ENCODE measurements at regions not wholly inside any gene's neighbourhood (a gene's known extent, or its start where the extent isn't known, plus 50 kb on each side); places are given as distances from the start of the nearest gene placed in this dataset.

- TF ChIP-seq, protein P1, sequence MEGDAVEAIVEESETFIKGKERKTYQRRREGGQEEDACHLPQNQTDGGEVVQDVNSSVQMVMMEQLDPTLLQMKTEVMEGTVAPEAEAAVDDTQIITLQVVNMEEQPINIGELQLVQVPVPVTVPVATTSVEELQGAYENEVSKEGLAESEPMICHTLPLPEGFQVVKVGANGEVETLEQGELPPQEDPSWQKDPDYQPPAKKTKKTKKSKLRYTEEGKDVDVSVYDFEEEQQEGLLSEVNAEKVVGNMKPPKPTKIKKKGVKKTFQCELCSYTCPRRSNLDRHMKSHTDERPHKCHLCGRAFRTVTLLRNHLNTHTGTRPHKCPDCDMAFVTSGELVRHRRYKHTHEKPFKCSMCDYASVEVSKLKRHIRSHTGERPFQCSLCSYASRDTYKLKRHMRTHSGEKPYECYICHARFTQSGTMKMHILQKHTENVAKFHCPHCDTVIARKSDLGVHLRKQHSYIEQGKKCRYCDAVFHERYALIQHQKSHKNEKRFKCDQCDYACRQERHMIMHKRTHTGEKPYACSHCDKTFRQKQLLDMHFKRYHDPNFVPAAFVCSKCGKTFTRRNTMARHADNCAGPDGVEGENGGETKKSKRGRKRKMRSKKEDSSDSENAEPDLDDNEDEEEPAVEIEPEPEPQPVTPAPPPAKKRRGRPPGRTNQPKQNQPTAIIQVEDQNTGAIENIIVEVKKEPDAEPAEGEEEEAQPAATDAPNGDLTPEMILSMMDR (IDR thresholded peaks at IDR 0.05 in 2 of 3, conservative IDR thresholded peaks at IDR 0.05 in 1 of 3; ENCODE audit: insufficient read depth in 2 of 3, low read depth in 1 of 3, low read length in 3 of 3), result no peak
- no peak for TF ChIP-seq U2AF2 (optimal IDR thresholded peaks at IDR 0.05; ENCODE audit: low read depth, low read length)
- no peak for TF ChIP-seq ZBTB1 (CRISPR knock-in tag; IDR thresholded peaks at IDR 0.05; ENCODE audit: borderline replicate concordance, low read depth)
- TF ChIP-seq NEUROD1 (IDR thresholded peaks at IDR 0.05; ENCODE audit: borderline replicate concordance, low read depth, low read length, partially characterized antibody), result no peak
- no peak for TF ChIP-seq SMAD4 (CRISPR knock-in tag; conservative IDR thresholded peaks at IDR 0.05)
- TF ChIP-seq PHF20 (IDR thresholded peaks at IDR 0.05; ENCODE audit: partially characterized antibody), result no peak
- TF ChIP-seq SRF (CRISPR knock-in tag; IDR thresholded peaks at IDR 0.05), result no peak
- TF ChIP-seq NFE2 (IDR thresholded peaks at IDR 0.05; ENCODE audit: low read depth), result no peak
Measured at GRCh38 chr6:115137910-115138309, 795.1 kb upstream of the HS3ST5 start.

All from K562 (cell line).